GM12878 (cell line): ENCODE measurements at regions not wholly inside any gene's neighbourhood (a gene's known extent, or its start where the extent isn't known, plus 50 kb on each side); places are given as distances from the start of the nearest gene placed in this dataset.
"Not testable (repeated sequence)": the region's sequence is repeated elsewhere in the genome, so short reads cannot be mapped to it uniquely, and the experiment has no call there.

Experiments used
- EP300 ChIP-seq, 2 experiments: fragments of 150-350 bp in 1 of 2; IDR thresholded peaks; 2 replicates each; pipeline ENCODE4 v1.6.1; 2011 to 2012; ENCODE audit warnings: low read depth in 2 of 2, low read length in 2 of 2, borderline replicate concordance in 1 of 2, improper control_type of control experiment in 1 of 2, inconsistent platforms in 1 of 2; ENCODE audit not compliant: control insufficient read depth in 1 of 2
- POLR2A ChIP-seq: IDR thresholded peaks from 2 replicates; pipeline ENCODE4 v1.6.1; 2011; ENCODE audit warnings: low read depth, mild to moderate bottlenecking, low read length

DNA sequence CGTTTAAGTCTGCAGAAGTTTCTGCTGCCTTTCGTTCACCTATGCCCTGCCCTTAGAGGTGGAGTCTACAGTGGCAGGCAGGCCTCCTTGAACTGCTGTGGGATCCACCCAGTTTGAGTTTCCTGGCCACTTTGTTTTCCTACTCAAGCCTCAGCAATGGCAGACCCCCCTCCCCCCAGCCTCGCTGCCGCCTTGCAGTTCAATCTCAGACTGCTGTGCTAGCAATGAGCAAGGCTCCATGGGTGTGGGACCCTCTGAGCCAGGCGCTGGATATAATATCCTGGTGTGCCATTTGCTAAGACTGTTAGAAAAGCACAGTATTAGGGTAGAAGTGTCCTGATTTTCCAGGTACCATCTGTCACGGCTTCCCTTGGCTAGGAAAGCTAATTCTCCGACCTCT is 792.6 kb upstream of the EPHA5 start:
- not testable (repeated sequence) for TF ChIP-seq POLR2A; EP300 (IDR thresholded peaks at IDR 0.05; ENCODE audit: borderline replicate concordance in 1 of 2, control insufficient read depth in 1 of 2, low read depth in 2 of 2, low read length in 2 of 2)
